Frontal cortex (tissue), 3 donors: ENCODE measurements at regions not wholly inside any gene's neighbourhood (a gene's known extent, or its start where the extent isn't known, plus 50 kb on each side); places are given as distances from the start of the nearest gene placed in this dataset.
A peak's percentile ranks its signal among the peaks of the same experiment; 100 is the strongest.
"Not testable (repeated sequence)": the region's sequence is repeated elsewhere in the genome, so short reads cannot be mapped to it uniquely, and the experiment has no call there.

Experiments
- DNase-seq, 2 donors: peaks; one replicate each; pipeline ENCODE4 v3.0.0; 2012; ENCODE audit warnings: low spot score in 2 of 2
- FAIRE-seq: peaks from 2 replicates; lab custom pipeline; 2012; peaks lifted over from hg19 to GRCh38; lab: Jason Lieb, UNC
- donor health status: control.
- donor health status: control.
- donor health status: control.

DNA sequence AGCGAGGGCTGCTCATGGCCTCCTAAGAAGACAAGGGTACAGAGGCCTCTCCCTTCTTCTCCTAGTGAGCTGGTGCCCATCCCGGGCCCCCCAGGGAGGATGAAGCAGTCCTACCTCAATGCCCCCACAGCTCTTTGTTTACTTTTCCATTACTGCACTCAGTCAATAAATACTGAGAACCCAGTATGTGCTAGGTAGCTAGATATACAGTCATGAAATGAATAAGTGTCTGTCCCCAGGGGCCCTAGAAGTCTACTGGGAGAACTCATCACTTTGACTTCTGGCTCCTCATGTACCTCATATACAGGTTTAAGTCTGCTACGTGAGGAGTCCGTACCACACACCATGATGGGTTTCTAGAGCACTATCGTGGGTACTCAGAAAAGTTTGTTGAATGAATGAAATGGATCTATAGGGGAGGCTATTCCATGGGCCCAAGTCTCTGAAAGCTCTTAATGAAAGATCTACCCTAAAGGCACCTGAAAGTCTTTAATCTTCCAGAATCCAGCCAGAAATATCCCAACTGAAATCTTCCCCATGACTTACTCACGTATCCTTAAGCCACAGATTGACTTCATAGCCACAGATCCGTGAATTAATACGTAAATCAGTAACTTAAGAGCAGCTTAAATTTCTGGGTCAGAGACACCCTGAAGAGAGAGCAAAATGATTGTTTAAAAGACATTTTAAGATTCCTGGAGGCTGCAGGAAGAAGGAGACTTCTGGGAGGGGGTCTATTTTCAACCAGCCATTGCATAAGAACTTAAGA is 51.6 kb upstream of the POMP start:
- no peak for FAIRE-seq
- DNase-seq = no peak

DNA sequence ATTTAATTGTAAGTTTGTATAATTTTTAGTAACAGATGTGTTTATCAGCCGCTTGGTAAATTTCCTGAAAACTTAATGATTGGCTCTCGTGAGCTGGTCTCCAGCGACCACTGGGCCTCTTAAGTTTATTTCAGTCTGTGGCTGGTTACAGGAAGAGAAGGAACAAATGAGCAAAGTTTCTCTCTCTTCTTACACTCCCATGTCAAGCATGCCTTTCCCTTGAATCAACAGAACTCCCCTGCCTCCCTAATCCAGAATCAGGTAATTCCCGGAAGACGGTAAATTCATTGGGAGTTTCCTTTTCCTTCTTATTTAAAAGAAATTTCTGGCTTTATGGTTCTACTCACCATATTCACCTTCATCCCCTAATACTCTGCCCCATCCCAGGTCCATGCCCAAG is 52.5 kb upstream of the POMP start:
- FAIRE-seq (no peak), DNase-seq (no peak)

DNA sequence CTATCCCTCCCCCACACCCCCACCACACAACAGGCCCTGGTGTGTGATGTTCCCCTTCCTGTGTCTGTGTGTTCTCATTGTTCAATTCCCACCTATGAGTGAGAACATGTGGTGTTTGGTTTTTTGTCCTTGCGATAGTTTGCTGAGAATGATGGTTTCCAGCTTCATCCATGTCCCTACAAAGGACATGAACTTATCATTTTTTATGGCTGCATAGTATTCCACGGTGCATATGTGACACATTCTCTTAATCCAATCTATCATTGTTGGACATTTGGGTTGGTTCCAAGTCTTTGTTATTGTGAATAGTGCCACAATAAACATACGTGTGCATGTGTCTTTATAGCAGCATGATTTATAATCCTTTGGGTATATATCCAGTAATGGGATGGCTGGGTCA is 53.8 kb upstream of the POMP start:
- FAIRE-seq, DNase-seq: not testable (repeated sequence)

DNA sequence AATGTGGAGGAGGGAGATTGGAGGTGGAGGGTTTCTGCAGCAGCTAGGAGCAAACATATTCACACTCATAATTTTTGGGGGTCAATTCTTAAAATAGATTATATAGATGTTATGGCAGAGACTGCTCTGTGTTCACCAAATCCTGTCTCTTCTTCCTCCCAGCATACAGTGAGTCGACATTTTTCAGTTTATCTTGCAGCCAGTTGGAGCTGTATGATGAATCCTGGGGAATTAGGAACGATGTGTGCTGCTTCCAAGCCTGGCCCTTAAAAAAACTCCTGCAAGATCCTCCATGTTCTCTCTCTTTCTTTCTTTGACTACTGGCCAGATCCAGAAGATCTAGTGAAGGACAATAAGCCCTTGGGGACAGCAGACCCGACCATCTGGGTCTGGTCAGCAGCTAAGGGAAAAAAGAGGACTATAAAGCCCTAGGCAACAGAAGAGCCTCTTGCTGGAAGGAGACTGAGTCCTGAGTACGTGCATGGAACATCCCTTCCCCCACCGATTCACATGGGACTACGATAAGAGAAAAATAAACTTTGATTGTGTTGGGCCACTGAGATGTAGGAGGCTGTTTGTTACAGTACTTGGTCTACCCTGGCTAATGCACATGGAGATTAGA is 55.8 kb upstream of the POMP start:
- FAIRE-seq (no peak), DNase-seq (no peak)

DNA sequence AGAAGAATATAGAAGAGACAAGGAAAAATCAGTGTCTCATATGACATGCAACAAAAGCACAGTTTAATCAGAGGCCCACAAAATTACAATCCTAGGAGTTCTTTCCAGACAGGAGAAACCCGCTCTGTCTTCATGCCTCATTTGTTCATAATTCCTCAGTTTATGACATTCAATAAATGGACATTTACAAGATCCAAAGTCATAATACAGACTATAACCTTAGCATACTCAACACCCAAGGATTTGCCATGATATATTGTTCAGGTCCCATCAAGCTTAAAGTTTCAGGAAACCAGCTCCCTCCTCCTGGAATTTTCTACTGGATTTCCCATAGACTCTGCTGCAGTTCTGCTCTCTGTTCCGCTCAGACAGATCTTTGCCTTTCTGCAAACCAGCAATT is 56.4 kb upstream of the POMP start:
- no peak for FAIRE-seq

DNA sequence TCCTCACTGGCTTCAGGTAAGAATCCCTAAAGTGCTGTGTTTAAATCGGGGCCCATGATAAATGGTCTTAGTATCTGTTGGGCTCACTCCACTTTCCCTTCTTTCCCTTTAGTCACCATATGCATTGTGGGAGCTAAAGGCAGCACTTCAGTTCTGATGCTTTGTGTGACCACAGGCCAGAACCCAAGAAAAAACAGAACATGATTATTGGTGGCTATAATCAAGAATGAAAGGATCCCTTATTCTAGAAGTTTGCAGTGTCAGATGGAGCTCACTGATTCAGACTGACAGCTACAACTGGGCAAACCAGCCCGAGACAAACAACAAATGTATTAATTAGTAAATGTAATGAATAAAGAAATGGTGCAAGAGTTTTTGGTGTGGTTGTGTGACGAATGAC is 57.3 kb upstream of the POMP start:
- FAIRE-seq (no peak), DNase-seq (peak in 1 of 2 donors; percentile 7)

More for the DNA sequence above, 56.4 kb upstream of the POMP start:
- no peak for DNase-seq

DNA sequence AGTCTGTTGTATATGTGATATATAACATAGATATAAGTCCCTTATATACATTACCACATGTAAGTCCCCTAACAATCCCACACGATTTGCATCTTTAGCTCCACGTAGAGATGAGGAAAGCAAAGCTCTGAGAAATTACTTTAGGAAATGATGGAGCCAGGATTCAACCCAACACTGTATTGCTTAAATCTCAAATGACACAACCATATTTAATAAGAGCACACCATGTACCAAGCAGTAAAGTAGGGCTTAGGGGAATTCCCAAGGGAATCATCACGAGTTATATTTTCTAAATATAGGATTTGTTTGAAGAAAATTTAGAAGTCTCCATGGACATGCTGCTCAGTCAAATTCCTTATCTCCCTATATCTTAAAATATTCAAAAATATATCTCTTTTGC is 61.3 kb upstream of the POMP start:
- DNase-seq (no peak), FAIRE-seq (no peak)

DNA sequence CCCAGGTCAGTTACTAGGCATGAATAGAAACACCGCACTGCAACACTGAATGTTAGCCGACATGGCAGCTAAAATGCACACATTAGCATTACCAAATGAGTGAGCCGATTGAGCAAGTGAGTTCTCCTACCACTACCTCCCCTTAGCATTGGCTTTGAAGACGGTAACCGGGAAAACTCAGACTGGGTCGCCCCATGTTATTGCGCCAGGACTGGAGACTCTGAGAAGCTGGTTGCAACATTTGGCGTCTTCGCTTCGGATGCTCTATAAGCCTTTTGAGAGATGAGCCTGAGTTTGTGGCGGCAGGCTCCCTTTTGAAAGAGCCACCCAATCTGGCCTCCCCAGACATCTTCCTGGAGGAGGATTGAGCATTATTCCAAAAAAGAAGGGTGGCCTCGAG is 68.5 kb upstream of the POMP start:
- FAIRE-seq = no peak

DNA sequence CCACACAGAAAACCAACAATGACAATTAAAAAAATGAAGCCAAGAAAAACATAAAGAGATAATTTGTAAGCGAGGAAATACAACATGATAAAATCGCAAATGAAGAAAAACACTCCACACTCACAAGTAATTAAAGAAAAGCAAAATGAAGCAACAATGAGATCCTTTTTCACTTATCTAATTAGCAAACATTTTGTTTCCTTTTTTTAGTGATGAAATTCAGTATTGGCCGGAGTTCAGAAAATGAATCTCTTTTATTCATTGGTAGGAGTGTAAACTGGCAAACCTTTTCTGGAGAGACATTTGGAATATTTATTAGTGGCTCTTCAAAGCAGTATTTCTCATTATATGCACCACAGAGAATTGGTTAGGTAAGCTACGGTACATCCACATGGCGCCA is 70.6 kb upstream of the POMP start:
- DNase-seq (no peak), FAIRE-seq (no peak)

More for the DNA sequence above, 68.5 kb upstream of the POMP start:
- DNase-seq = no peak

DNA sequence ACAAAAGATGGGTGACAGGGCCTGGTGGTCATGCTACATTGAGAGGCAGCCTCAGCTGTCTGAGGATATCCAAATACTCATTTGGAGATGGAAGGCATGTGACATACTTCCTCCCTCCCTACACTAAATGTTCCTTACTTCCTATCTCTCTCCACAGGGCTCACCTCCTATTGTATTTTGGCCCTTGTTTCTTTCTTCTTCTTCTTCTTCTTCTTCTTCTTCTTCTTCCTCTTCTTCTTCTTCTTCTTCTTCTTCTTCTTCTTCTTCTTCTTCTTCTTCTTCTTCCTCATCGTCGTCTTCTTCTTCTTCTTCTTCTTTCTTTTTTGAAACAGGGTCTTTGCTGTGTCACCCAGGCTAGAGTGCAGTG is 71.8 kb upstream of the POMP start:
- no peak for DNase-seq
- no peak for FAIRE-seq

DNA sequence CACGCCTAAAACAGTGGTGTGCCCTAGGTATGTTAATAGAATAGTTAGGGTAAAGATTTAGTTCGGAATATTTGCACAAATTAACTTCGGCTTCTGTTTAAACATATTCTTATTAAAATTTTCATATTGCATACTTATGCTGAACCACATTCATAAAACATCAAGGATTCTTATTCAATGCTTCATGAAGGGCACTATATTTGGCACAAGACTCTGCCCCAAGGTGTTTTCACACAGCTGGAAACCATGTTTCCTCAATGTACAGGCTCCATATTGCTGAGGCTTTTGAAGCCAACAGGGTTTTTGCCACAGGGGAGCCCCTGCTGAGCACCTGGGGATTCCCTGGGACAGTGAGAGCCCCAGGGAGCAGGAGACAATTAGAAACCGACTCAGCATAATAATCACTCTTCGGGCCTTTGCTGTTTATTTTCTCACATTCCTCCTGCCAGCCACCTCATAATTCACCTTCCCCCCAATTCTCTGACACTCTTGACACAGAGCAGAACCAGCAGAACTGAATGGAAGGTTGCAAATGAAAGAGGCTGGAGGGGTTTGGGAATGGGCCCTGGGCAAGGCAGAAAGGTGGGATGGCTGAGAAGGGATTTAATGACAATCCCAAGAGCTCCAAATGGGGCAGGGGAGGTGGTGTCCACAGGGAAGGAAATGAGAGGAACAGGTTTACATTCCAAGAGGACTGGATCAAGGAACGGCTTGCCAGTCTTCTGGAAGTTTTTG is 72.3 kb upstream of the POMP start:
- DNase-seq = no peak
- no peak for FAIRE-seq

DNA sequence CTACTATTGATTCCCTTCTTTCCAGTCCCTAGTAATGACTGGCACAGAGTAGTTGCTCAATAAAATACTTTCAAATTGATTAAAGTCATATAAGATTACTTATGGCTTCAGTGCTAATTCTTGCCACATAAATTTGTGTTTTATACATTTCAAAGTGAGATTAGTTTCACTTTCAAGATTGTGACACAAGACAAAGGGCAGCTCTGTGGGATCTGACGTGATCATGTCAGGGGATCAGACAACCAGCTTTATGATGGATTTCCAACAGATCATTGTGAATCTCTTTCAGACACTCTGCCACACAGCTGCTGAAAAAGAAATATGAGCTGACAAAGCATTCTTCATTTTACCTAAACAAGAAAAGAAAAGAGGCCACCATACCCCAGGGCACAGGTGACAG is 73.4 kb upstream of the POMP start:
- FAIRE-seq (no peak), DNase-seq (no peak)

DNA sequence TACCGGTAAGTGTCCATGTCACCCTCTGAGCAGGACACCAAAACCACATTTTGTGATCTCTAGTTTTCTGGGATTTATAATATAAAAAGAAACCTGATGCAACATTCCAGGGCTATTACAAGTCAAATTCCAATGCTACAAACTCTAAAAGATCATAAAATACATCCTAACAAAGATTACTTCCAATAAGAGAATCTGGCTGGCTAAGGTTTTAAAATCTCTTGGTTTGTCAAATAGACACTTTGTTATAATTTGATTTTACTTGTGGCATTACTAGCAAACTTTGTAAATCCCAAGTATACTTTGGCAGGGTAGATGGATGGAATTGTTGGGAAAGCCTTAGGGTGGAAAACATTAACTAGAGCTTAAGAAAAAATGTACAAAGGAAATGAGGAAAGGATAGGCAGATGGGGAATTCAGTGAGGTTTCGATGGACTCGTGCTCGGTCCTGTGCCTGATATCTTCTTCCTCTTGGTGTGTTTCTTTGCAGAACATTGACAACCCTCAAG is 74.0 kb upstream of the POMP start:
- FAIRE-seq = no peak
- no peak for DNase-seq

DNA sequence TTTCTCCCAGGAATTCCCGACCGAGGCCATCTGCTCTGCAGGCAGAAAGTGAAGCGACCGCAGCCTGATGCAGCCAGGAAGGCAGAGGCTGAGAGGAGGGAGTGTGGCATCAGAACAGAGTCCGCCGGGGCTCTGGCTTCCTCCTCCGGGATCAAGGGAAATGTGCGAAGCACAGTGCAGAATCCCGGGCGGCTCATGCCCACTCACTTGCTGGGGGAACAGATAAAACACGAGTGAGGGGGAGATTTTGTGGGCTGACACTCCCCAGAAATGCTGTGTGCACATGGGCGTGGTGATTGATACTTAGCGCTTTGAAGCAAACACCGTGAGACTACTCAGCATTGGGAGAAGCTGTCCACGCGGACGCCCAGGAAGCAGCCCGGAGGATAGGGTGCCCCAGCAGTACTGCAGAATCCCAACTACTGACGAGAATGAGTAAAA is 75.3 kb upstream of the POMP start:
- no peak for DNase-seq
- FAIRE-seq = no peak

DNA sequence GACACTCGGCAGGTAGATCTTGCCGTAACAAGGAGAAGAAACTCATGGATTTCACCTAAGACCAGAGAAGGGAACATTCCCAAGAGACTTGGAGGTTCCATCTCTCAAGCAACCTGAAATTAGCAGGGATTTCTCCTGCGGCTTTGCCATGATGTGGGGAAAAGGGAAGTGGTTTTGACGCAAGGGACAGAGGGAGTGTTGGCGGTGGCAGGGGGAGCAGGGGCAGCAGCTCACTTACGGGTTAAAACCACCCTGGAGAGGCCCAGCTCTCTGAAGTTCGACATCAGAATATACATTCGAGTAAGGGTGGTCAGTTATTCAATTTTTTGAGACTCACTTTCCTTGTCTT is 76.1 kb upstream of the POMP start:
- FAIRE-seq = no peak

DNA sequence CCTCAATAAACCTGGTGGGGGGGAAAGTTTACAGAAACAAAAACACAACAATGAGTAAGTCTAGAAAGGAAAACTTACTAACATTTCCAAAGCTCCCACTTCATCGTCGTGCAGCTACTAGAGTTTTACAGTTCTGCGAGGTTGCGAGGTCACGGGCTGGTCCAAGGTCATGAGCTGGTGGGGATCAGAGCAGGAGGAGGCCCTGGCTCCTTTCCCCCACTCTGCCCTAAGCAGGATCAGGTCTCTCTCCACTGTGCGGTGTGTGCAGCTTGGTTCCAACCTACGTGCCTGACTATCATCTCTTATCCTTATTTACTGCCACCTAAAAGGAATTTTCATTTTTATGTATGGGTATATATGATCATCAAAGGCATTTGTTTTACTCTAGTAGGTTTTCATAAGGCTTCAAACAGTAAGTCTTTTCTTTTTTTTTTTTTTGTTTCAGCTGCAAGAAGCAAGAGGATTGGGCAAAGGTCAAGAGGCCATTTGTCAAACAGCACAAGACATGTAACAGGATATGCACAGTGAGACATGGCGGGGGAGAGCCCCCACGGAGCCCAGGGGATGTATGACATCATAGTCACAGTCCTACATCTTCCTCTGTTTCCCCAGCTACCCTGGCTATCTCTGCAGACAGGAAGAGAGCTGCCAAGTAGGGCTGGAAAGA is 76.6 kb upstream of the POMP start:
- DNase-seq (no peak), FAIRE-seq (no peak)

More for the DNA sequence above, 76.1 kb upstream of the POMP start:
- no peak for DNase-seq

DNA sequence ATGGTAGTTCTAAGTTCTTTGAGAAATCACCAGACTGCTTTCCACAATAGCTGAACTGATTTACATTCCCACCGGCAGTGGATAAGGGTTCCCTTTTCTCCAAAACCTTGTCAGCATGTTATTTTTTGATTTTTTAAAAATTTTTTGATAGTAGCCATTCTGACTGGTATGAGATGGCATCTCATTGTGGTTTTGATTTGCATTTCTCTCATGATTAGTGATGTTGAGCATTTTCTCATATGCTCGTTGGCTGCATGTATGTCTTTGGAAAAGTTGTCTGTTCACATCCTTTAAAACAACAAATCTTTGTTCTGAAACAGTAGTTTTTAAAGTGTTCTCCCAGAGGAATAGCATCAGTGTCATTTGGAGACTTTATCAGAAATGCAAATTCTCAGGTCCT is 77.5 kb upstream of the POMP start:
- DNase-seq (no peak), FAIRE-seq (no peak)

DNA sequence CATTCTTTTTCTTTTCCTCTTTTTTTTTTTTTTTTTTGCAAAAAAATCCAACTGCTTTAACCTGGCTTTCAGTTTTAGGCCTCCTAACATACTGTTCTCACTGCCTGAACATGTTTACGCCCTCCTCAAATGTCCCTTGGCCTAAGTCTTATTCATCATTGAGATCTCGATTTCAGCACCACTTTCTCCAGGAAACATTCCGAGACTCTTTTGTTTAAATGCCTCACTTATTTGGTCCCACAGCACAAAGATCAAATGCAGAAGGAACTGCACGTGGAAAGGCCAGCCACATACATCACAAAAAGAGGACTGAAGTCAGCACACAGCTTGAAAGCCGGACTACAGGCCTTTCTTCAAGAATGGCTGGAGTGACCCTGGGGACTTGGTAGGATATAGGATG is 79.2 kb upstream of the POMP start:
- FAIRE-seq (no peak), DNase-seq (no peak)

DNA sequence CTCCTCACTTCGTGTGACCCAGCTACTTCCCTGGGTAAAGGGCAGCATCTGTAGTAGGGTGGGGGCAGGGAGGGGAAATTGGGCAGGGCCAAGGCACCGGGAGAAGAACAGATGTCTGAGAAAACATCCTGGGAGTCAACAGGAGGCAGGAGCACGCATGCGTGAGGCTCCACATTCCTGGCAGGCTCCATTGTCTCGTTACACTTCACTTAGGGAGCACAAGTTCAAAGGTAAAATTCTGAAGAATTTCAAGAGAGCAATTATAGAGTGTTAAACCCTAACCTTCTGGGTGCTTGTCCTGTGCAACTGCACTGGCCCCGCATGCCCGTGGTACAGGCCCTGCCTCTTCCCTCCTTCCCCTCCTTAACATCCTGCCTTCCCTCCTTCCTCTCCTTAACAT is 79.6 kb upstream of the POMP start:
- no peak for DNase-seq
- FAIRE-seq = no peak

DNA sequence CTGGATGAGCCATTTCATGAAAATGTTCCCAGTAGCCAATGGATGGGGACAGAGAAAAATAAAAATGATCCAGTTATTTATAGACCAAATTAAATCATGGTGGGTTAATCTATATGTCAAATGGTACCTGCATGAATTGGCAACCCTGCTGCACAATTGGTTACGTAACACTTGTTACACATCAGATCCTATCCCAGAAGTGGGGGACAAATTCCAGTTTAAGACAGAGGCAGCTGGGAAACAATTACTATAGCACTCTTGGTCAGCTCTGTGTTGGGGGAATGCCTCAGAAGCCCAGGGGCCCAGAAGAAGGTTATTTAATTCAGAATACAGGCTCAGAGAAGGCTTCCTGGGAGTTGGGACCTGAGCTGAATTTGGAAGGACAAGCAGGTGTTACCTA is 81.1 kb upstream of the FLT1 start:
- FAIRE-seq (no peak), DNase-seq (no peak)

DNA sequence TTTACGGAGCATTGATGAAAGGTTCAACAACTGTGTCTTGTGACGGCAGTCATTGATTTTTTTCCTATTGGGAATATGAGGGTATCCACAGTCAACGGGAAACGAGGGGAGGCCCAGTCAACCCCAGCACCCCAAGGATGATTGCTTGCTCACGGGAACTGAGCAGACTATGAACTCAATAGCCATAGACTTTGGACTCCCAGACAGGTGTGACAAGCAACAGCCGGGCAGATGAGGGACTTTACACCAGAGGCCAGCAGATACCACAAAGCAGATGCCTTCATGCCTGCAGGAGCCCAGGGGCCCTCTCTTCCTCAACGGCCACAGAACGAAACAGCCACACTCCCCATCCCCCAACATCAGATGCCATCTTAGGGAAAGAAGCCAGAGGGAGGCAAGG is 80.3 kb upstream of the FLT1 start:
- no peak for FAIRE-seq
- no peak for DNase-seq
